PC-3 (cell line): ENCODE measurements at regions not wholly inside any gene's neighbourhood (a gene's known extent, or its start where the extent isn't known, plus 50 kb on each side); places are given as distances from the start of the nearest gene placed in this dataset.

Experiments used
- CTCF ChIP-seq: fragments of 300-600 bp; sonication (generic); conservative IDR thresholded peaks from 2 replicates; pipeline ENCODE4 v1.5.1; 2017; ENCODE audit warnings: antibody characterized with exemption, low read depth, mild to moderate bottlenecking, low read length
- EZH2phosphoT487 ChIP-seq: fragments of 300-600 bp; sonication (generic); IDR thresholded peaks from 2 replicates; pipeline ENCODE4 v1.6.1; 2018; ENCODE audit warnings: mild to moderate bottlenecking, antibody characterized with exemption, low read length, borderline replicate concordance

GRCh38 chr16:9567666-9568065 is 476.2 kb downstream of the HAPSTR1 start:
- TF ChIP-seq CTCF (no peak), EZH2phosphoT487 (no peak)
